ENCODE measurements at regions not wholly inside any gene's neighbourhood (a gene's known extent, or its start where the extent isn't known, plus 50 kb on each side); places are given as distances from the start of the nearest gene placed in this dataset.

DNA sequence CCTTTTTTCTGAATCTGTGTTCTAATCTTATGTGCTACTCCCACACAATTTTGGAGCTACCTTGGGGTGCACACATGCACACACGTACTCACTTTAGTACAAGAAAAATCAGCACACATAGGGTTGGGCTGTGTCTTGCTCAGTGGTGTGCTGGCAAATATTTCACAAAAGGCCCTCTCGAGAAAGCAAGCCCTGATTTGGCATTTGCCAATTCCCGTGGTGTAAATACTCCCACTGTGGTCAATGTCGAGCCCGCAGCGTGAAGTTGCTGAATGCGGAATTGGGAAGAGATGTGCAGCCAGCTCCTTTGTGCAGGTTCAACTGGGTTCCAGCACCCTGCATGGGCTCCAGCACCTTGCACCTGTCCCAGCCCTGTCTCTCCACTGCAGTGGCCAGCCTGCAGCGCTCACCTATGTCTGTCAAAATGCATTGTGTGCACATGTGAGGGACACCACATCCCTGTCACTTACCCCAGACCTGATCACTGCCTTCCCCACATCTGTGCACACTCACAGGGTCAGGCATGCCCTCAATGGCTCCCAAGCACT lies 78.4 kb upstream of the WNT4 start:
- DNase-seq = no peak

- no peak for DNase-seq
Observed at GRCh38 chr1:22222723-22223122, 79.8 kb upstream of the WNT4 start.

DNA sequence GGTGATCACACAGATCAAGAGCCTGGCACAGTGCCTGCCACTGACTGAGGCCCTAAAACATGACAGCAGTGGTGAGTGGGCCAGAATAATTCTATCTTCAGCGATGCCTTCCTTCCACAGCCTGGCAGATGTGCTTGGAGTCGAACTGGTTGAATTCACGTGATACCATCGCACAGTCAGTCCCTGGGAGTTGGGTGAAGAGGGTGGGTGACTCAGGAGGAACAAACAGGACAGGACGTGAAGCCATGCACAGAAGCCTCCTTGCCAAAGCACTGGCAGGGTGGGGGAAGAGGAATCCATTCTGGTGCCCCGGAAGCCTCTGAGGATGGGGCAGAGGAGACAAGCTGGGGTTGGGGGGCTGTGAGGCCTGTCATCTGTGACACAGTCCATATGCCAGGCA lies 80.3 kb upstream of the WNT4 start:
- DNase-seq = no peak

- no peak for DNase-seq
Observed at GRCh38 chr1:22224091-22224490, 81.2 kb upstream of the WNT4 start.

DNA sequence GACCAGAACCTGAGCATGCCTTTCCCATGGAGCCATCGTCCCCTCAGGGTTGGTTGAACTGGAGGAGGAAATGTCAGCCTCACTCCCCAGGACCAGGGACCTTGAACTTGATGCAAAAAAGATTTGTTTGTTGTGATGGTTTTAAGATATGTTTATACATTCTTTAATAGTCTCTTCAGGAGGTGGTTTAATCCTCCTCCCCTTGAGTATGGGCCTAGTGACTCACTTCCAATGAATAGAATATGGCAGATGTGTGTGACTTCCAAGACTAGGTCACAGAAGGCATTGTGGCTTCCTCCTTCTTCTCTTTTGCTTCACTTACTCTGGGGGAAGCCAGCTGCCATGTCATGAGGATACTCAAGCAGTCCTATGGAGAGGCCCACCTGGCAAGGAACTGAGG lies 81.7 kb upstream of the WNT4 start:
- no peak for DNase-seq

GRCh38 chr1:22225858-22226589 lies 83.1 kb upstream of the WNT4 start:
- no peak for DNase-seq

GRCh38 chr1:22228074-22228473 lies 85.2 kb upstream of the WNT4 start:
- DNase-seq = no peak

GRCh38 chr1:22228505-22228911 lies 85.6 kb upstream of the WNT4 start:
- DNase-seq = no peak

- DNase-seq = no peak
Observed at GRCh38 chr1:22229379-22229778, 86.5 kb upstream of the WNT4 start.

GRCh38 chr1:22231068-22231593 lies 88.2 kb upstream of the WNT4 start:
- DNase-seq = no peak

DNA sequence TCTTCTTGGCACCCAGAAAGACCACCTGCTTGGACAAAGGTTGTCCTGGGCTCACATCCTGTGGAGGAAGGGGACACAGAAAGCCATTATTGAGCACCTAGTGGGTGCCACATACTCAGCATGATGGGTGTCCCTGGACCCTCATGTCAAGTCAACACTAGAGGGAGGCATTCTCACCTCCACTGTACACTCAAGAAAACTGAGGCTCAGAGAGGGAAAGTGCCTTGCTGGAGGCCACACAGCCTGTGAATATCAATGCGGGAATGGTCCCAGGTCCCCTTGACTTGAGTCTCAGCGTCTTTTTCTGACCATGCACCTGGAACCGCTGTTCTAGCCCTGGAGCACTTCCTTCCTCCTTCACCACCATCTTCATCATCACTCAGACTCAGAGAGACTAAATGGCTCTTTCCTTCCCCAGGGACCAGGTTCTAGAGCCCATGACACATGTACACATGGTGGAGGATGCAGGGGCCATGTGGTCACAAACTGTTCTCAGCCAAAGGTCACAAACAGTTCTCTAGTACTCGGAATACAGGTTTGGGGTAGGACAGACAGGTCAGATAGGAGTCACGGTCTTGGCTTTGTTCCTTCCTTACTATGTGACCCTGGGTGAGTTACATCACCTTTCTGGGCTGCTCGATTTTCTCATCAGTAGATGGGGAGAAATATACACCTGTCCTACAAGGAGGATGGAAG lies 89.2 kb upstream of the WNT4 start:
- DNase-seq = no peak

DNA sequence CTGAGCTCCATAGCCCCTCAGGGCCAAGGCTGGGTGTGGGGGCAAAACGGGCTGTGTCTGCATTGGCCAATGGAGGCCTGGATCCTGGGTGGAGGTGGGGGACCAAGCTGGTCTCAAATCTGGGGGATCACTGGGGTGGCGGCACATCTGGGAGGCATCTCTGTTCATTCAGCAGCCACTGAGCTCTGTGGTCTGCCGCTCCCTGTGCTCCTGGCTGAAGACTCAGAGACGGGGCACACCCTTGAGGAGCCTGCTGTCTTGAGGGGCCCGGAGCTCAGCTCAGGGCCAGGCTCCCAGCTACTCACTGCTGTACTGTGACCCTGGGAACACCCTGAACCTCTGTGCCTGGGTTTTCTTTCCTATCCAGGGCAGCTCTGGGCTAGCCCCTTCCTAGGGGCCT lies 90.3 kb upstream of the WNT4 start:
- no peak for DNase-seq

- no peak for DNase-seq
Observed at GRCh38 chr1:22234476-22235030, 91.7 kb upstream of the WNT4 start.

DNA sequence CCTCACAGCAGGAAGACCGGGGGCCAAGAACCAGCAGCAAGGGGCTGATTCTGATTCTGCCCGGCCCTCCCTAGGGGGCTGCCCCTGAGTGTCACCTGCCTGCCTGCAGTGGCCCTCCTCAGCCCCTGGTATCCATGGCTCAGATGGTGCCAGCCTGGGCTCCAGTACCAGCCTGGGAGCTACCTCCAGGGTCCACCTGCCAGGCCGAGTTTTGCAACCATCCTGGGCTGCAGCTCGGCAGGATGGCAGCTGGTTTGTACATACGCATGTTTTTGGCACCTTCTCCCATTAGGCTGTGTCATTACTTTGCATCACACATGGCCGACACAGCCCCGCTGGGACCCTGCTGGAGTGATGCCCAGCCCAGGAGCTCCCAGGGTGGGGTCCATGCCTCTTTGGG lies 93.3 kb upstream of the WNT4 start:
- no peak for DNase-seq

DNA sequence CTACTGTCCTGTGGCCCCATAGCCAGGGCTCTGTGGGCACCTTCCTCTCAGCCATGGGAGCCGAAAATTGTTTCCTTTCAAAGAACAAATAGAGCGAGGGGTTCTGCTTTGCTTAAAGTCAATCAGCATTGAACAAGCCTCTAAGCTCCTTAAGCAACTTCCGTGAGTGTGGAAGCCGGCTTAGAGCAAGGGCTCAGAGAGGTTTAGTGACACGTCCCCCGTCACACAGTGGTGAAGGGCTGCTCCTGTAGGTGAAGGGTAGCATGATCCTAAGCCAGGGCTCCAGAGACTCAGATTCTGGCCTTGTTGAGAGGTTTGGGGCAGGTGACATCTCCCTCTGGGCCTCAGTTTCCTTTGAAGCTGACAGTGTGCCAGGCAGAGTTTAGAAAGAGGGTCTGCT lies 94.0 kb upstream of the WNT4 start:
- no peak for DNase-seq

DNA sequence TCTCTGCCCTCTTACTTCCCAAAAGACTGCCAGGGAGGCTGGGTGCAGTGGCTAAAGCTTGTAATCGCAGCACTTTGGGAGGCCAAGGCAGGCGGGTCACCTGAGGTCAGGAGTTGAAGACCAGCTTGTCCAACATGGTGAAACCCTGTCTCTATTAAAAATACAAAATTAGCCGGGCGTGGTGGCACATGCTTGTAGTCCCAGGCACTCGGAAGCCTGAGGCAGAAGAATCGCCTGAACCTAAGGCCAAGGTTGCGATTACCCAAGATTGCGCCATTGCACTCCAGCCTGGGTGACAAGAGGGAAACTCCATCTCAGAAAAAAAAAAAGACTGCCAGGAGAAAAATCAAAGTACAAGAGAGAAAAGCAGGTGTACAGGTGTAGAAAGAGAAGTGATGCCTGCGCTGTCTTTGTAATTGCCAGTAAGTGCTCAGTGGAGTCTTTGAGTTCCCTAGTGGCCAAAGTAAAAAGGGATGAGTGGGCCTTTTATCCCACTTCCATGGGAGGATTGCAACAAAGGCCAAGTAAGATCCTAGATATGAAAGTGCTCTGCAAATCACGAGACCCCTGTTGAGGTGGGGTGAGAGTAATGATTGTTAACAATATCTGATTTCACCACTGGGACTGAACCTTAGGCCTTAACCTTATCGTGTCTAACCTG lies 94.7 kb upstream of the WNT4 start:
- no peak for DNase-seq

GRCh38 chr1:22238356-22239224 lies 95.7 kb upstream of the WNT4 start:
- DNase-seq = no peak

DNA sequence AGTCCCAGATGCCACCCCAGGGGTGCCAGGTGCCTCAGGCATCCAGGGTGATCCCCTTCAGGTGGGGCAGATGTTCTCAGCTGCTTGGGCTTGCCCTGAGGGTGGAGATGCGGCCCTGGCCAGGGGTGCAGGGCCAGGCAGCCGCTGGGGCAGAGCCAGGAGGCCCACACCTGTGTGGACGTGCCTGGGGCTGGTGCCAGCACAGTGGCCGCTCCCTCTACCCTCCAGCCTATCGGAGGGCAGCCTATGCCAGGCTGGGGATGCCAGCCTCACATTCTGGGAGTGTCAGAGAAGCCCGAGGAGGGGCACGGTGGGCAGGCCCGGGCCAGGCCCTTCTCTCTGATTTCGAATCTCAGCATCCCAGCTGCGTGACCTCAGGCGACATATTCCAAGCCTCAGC lies 96.5 kb upstream of the WNT4 start:
- no peak for DNase-seq

- no peak for DNase-seq
Observed at GRCh38 chr1:22241250-22241649, 98.4 kb upstream of the WNT4 start.

GRCh38 chr1:22241811-22242210 lies 98.9 kb upstream of the WNT4 start:
- DNase-seq = no peak

GRCh38 chr1:22245100-22245650 lies 102.3 kb upstream of the WNT4 start:
- DNase-seq = no peak

- no peak for DNase-seq
Observed at GRCh38 chr1:22245726-22246125, 102.8 kb upstream of the WNT4 start.

Measured in NCI-H1436 treated with DMSO at 0.1 percent for 48 hours (cell line).